ENCODE measurements at regions not wholly inside any gene's neighbourhood (a gene's known extent, or its start where the extent isn't known, plus 50 kb on each side); places are given as distances from the start of the nearest gene placed in this dataset.

- DNase-seq, result no peak
These were observed 52.1 kb downstream of the GSC start for GRCh38 chr14:94717808-94718207.

- no peak for DNase-seq
These were observed 52.9 kb downstream of the GSC start for GRCh38 chr14:94716976-94717375.

GRCh38 chr14:94713115-94713514, 56.8 kb downstream of the GSC start:
- DNase-seq, result no peak

GRCh38 chr14:94710731-94711130, 59.2 kb downstream of the GSC start:
- no peak for DNase-seq

GRCh38 chr14:94707494-94707893, 62.4 kb downstream of the GSC start:
- DNase-seq, result no peak

GRCh38 chr14:94706133-94706532, 63.8 kb downstream of the GSC start:
- DNase-seq, result no peak

- DNase-seq, result peak in 1 of 4 experiments; percentile 4
These were observed 67.3 kb downstream of the GSC start for GRCh38 chr14:94702629-94703028.

- DNase-seq, result no peak
These were observed 68.0 kb downstream of the GSC start for GRCh38 chr14:94701861-94702370.

GRCh38 chr14:94700336-94700735, 69.6 kb downstream of the GSC start:
- DNase-seq, result no peak

- DNase-seq, result no peak
These were observed 70.1 kb downstream of the GSC start for GRCh38 chr14:94699831-94700230.

- DNase-seq, result no peak
These were observed 71.9 kb downstream of the GSC start for GRCh38 chr14:94697773-94698556.

GRCh38 chr14:94696518-94696917, 73.4 kb downstream of the GSC start:
- DNase-seq, result no peak

- no peak for DNase-seq
These were observed 74.7 kb downstream of the GSC start for GRCh38 chr14:94695231-94695630.

- DNase-seq, result no peak
These were observed 78.3 kb downstream of the GSC start for GRCh38 chr14:94691660-94692034.

GRCh38 chr14:94690896-94691659, 78.8 kb downstream of the GSC start:
- DNase-seq, result no peak

- no peak for DNase-seq
These were observed 78.3 kb downstream of the SERPINA3 start for GRCh38 chr14:94690486-94690885.

GRCh38 chr14:94689985-94690400, 77.8 kb downstream of the SERPINA3 start:
- DNase-seq, result no peak

- peak; percentile 43 to 78 (median 70) for DNase-seq
These were observed 77.2 kb downstream of the SERPINA3 start for GRCh38 chr14:94689218-94689984.

- DNase-seq, result no peak
These were observed 74.4 kb downstream of the SERPINA3 start for GRCh38 chr14:94686511-94687160.

GRCh38 chr14:94685681-94686485, 73.7 kb downstream of the SERPINA3 start:
- DNase-seq, result no peak

GRCh38 chr14:94685166-94685581, 73.0 kb downstream of the SERPINA3 start:
- no peak for DNase-seq

- DNase-seq, result no peak
These were observed 70.5 kb downstream of the SERPINA3 start for GRCh38 chr14:94682736-94683135.
